ENCODE measurements at regions not wholly inside any gene's neighbourhood (a gene's known extent, or its start where the extent isn't known, plus 50 kb on each side); places are given as distances from the start of the nearest gene placed in this dataset.

GRCh38 chr2:63676135-63676534 lies 87.4 kb downstream of the MDH1 start:
- TF ChIP-seq POLR2A (IDR thresholded peaks at IDR 0.05) (no peak), CTCF (IDR thresholded peaks at IDR 0.05) (no peak)
